DOHH2 (cell line): ENCODE measurements at regions not wholly inside any gene's neighbourhood (a gene's known extent, or its start where the extent isn't known, plus 50 kb on each side); places are given as distances from the start of the nearest gene placed in this dataset.

Experiments used
- H3F3A ChIP-seq: fragments of 200-600 bp; sonication (generic), shearing (Covaris generic); 2 replicates; pipeline ENCODE4 v1.6.0; 2016; ENCODE audit warnings: antibody characterized with exemption, mild to moderate bottlenecking; ENCODE audit not compliant: control insufficient read depth, insufficient read depth
- H3K27ac ChIP-seq: fragments of 200-600 bp; sonication (generic); 2 replicates; pipeline ENCODE4 v1.5.1; 2014; ENCODE audit warnings: low read depth, mild to moderate bottlenecking, low read length, moderate library complexity
- H3K27me3 ChIP-seq: fragments of 200-600 bp; sonication (generic); 2 replicates; pipeline ENCODE4 v1.6.1; 2014; ENCODE audit warnings: mild to moderate bottlenecking, low read length, mixed read lengths; ENCODE audit not compliant: control insufficient read depth
- H3K36me3 ChIP-seq: fragments of 200-600 bp; sonication (generic); 2 replicates; pipeline ENCODE4 v1.6.1; 2014; ENCODE audit warnings: mild to moderate bottlenecking, low read length, moderate library complexity, mixed read lengths; ENCODE audit not compliant: control insufficient read depth
- H3K4me1 ChIP-seq: fragments of 200-600 bp; sonication (generic); 2 replicates; pipeline ENCODE4 v1.6.1; 2014; ENCODE audit warnings: mild to moderate bottlenecking, low read length, mixed read lengths; ENCODE audit not compliant: control insufficient read depth
- H3K4me2 ChIP-seq: fragments of 200-600 bp; sonication (generic); 2 replicates; pipeline ENCODE4 v1.6.0; 2014; ENCODE audit warnings: mild to moderate bottlenecking, low read length, moderate library complexity
- H3K4me3 ChIP-seq: fragments of 200-600 bp; sonication (generic); 2 replicates; pipeline ENCODE4 v1.5.1; 2014; ENCODE audit warnings: mild to moderate bottlenecking, low read length, mixed read lengths
- H3K79me2 ChIP-seq: fragments of 200-600 bp; sonication (generic); 2 replicates; pipeline ENCODE4 v1.6.1; 2014; ENCODE audit warnings: mild to moderate bottlenecking, low read length, mixed read lengths; ENCODE audit not compliant: control insufficient read depth
- H3K9me2 ChIP-seq: fragments of 200-600 bp; sonication (generic); replicated peaks from 2 replicates; pipeline ENCODE4 v1.6.1; 2014; ENCODE audit warnings: mild to moderate bottlenecking, low read length, mixed read lengths; ENCODE audit not compliant: control insufficient read depth
- H3K9me3 ChIP-seq: fragments of 200-600 bp; sonication (generic); 2 replicates; pipeline ENCODE4 v1.6.1; 2014; ENCODE audit warnings: antibody characterized with exemption, low read length, mixed read lengths; ENCODE audit not compliant: control insufficient read depth, insufficient read depth
- H4K20me1 ChIP-seq: fragments of 200-600 bp; sonication (generic); 2 replicates; pipeline ENCODE4 v1.6.0; 2014; ENCODE audit warnings: low read depth, mild to moderate bottlenecking, antibody characterized with exemption, low read length, moderate library complexity; ENCODE audit not compliant: control insufficient read depth, insufficient read depth
- CTCF ChIP-seq: fragments of 200-600 bp; sonication (generic); IDR thresholded peaks from one replicate; pipeline ENCODE4 v1.5.1; 2014; ENCODE audit warnings: antibody characterized with exemption, mild to moderate bottlenecking, low read depth, low read length; ENCODE audit not compliant: poor library complexity, severe bottlenecking
- EZH2phosphoT487 ChIP-seq: fragments of 200-600 bp; sonication (generic); IDR thresholded peaks from 2 replicates; pipeline ENCODE4 v1.6.1; 2017; ENCODE audit warnings: borderline replicate concordance, mild to moderate bottlenecking, antibody characterized with exemption, low read length, moderate library complexity, mixed read lengths

DNA sequence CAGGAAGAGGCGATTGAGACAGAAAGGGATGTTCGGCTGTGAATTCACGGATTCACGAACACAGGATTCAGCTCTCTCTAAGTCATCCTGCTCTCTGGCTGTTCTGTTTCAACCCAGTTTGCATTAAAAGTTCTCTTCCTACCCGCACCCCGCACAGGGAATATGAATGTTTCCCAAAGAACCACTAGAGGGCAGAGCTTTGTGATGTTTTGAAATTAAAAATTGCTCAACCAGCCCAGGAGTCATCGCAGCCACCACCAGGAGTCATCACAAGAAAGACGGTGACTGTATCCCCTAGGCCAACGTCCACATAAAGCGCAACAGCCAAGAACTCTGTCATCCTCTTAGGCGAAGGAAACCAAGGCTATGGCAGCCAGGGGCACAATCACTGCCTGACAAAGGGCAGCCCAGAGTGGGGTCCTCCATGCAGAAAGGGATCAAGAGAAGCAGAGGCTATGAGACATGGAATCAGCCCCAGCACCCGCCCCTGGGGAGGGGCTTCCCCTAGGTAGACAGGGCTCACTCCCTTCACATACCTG is 122.4 kb downstream of the WT1 start:
- no peaks in the 10 kb centered on the region for H3K4me1 ChIP-seq
- H3K9me2 ChIP-seq: no peaks in the 10 kb centered on the region
- H3K36me3 ChIP-seq: no peaks in the 10 kb centered on the region
- H3K27me3 ChIP-seq: no peaks in the 10 kb centered on the region
- no peaks in the 10 kb centered on the region for H3F3A ChIP-seq
- H3K4me3 ChIP-seq: no peak overlapping the region
- H4K20me1 ChIP-seq: no peaks in the 10 kb centered on the region
- H3K9me3 ChIP-seq: no peaks in the 10 kb centered on the region
- no peak overlapping the region for H3K4me2 ChIP-seq
- TF ChIP-seq CTCF (peak; percentile 77), EZH2phosphoT487 (no peak)
- no peak overlapping the region for H3K27ac ChIP-seq
- no peaks in the 10 kb centered on the region for H3K79me2 ChIP-seq

DNA sequence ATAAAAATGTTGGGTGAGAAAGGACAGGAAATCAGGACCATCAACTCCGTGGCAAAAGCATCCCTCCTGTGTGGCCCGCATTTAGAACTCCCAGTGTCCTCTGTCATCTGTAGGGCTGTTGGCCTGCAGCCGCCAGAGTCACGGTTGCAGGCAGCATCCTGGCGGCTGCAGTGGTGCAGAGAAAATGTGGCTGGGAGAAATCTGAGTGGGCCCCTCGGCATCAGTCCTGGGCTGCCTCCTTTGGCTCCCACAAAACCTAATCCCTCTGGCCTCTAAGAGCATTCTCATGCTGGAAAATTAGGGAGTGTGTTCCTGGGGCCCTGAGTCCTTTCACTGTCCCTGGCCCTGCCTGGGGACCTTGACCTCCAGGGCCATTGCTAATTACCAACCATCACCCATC is 121.9 kb downstream of the WT1 start:
- H3K4me2 ChIP-seq: no peak overlapping the region
- no peaks in the 10 kb centered on the region for H4K20me1 ChIP-seq
- no peaks in the 10 kb centered on the region; the same call in 1 of the 2 replicates for H3K27me3 ChIP-seq
- no peaks in the 10 kb centered on the region for H3K4me1 ChIP-seq
- no peaks in the 10 kb centered on the region for H3K9me2 ChIP-seq
- no peaks in the 10 kb centered on the region for H3K79me2 ChIP-seq
- no peaks in the 10 kb centered on the region for H3K9me3 ChIP-seq
- H3K4me3 ChIP-seq: no peak overlapping the region
- no peaks in the 10 kb centered on the region for H3F3A ChIP-seq
- H3K27ac ChIP-seq: no peak overlapping the region
- TF ChIP-seq EZH2phosphoT487: no peak
- TF ChIP-seq CTCF: no peak
- H3K36me3 ChIP-seq: no peaks in the 10 kb centered on the region

GRCh38 chr11:32315121-32315520 is 120.2 kb downstream of the WT1 start:
- H3K4me1 ChIP-seq: no peaks in the 10 kb centered on the region
- H3K4me2 ChIP-seq: no peak overlapping the region
- H4K20me1 ChIP-seq: no peaks in the 10 kb centered on the region
- TF ChIP-seq EZH2phosphoT487 (no peak), CTCF (no peak)
- H3K79me2 ChIP-seq: no peaks in the 10 kb centered on the region
- H3K9me2 ChIP-seq: no peaks in the 10 kb centered on the region
- no peak overlapping the region for H3K27ac ChIP-seq
- H3K9me3 ChIP-seq: no peaks in the 10 kb centered on the region
- H3F3A ChIP-seq: no peaks in the 10 kb centered on the region
- no peaks in the 10 kb centered on the region for H3K36me3 ChIP-seq
- H3K27me3 ChIP-seq: no peaks in the 10 kb centered on the region; the same call in 1 of the 2 replicates
- H3K4me3 ChIP-seq: no peak overlapping the region

GRCh38 chr11:32316232-32316631 is 119.1 kb downstream of the WT1 start:
- Histone ChIP-seq H3K36me3 (no peaks in the 10 kb centered on the region), H4K20me1 (no peaks in the 10 kb centered on the region), H3K9me3 (no peaks in the 10 kb centered on the region), H3K9me2 (no peaks in the 10 kb centered on the region), H3K27ac (no peak overlapping the region), H3K79me2 (no peaks in the 10 kb centered on the region), H3K27me3 (no peaks in the 10 kb centered on the region; the same call in none of the 2 replicates), H3K4me1 (no peaks in the 10 kb centered on the region), H3K4me2 (no peak overlapping the region), H3K4me3 (no peak overlapping the region), H3F3A (no peaks in the 10 kb centered on the region)
- TF ChIP-seq EZH2phosphoT487: no peak
- TF ChIP-seq CTCF: no peak
